K562 (cell line): ENCODE measurements at regions not wholly inside any gene's neighbourhood (a gene's known extent, or its start where the extent isn't known, plus 50 kb on each side); places are given as distances from the start of the nearest gene placed in this dataset.

Source experiments
- BMI1 ChIP-seq: fragments of 150-350 bp; IDR thresholded peaks from 2 replicates; pipeline ENCODE4 v1.6.1; 2014; ENCODE audit warnings: low read length
- CC2D1A ChIP-seq: fragments of 450-650 bp; IDR thresholded peaks from 2 replicates; pipeline ENCODE4 v1.6.1; 2017; ENCODE audit warnings: mild to moderate bottlenecking
- MYC ChIP-seq, 2 experiments: fragments of 250-450 bp in 1 of 2; sonication (Bioruptor Pico) in 1 of 2; IDR thresholded peaks; 2 replicates each; pipeline versions ENCODE4 v1.5.1 to v1.6.1; 2012 to 2021; ENCODE audit warnings: low read depth in 2 of 2, borderline replicate concordance in 1 of 2, improper control_type of control experiment in 1 of 2, low read length in 1 of 2, mild to moderate bottlenecking in 1 of 2, moderate library complexity in 1 of 2
- PTTG1 ChIP-seq: fragments of 450-650 bp; IDR thresholded peaks from 2 replicates; pipeline ENCODE4 v1.6.1; 2016; ENCODE audit warnings: low read depth, mild to moderate bottlenecking, missing genetic modification characterization, missing compliant biosample characterization
- STAT5B ChIP-seq: fragments of 250-450 bp; sonication (Bioruptor Pico); IDR thresholded peaks from 2 replicates; pipeline ENCODE4 v1.8.0; 2021; ENCODE audit warnings: mild to moderate bottlenecking, inconsistent platforms
- TSC22D4 ChIP-seq: fragments of 450-650 bp; IDR thresholded peaks from 2 replicates; pipeline ENCODE4 v1.6.1; 2016; ENCODE audit warnings: missing genetic modification characterization, missing biosample characterization, control low read depth
- ZC3H4 ChIP-seq: sonication (generic); formaldehyde crosslinking; IDR thresholded peaks from 2 replicates; pipeline ENCODE4 v1.9.0; 2021; ENCODE audit warnings: missing genetic modification reagents, borderline replicate concordance
- ZFX ChIP-seq: sonication (generic); formaldehyde crosslinking; IDR thresholded peaks from 2 replicates; pipeline ENCODE4 v1.8.0; 2022; ENCODE audit warnings: mild to moderate bottlenecking, missing genetic modification reagents, moderate library complexity
- ZNF212 ChIP-seq: fragments of 450-650 bp; formaldehyde crosslinking; IDR thresholded peaks from 2 replicates; pipeline ENCODE4 v1.4.0; 2020; ENCODE audit warnings: mild to moderate bottlenecking
- TF ChIP-seq, protein P1 (sequence below): fragments of 150-350 bp; IDR thresholded peaks from 2 replicates; pipeline ENCODE4 v1.6.1; 2014; ENCODE audit warnings: low read depth, mild to moderate bottlenecking, low read length, borderline replicate concordance
- TF ChIP-seq, protein P2 (sequence below): fragments of 450-650 bp; IDR thresholded peaks from 2 replicates; pipeline ENCODE4 v1.6.1; 2018; ENCODE audit not compliant: partially characterized antibody
- TF ChIP-seq, protein P3 (sequence below), 2 experiments: fragments of 450-650 bp; conservative IDR thresholded peaks; 2 replicates each; pipeline ENCODE4 v1.6.1; 2017; ENCODE audit warnings: mild to moderate bottlenecking in 2 of 2, moderate library complexity in 2 of 2

DNA sequence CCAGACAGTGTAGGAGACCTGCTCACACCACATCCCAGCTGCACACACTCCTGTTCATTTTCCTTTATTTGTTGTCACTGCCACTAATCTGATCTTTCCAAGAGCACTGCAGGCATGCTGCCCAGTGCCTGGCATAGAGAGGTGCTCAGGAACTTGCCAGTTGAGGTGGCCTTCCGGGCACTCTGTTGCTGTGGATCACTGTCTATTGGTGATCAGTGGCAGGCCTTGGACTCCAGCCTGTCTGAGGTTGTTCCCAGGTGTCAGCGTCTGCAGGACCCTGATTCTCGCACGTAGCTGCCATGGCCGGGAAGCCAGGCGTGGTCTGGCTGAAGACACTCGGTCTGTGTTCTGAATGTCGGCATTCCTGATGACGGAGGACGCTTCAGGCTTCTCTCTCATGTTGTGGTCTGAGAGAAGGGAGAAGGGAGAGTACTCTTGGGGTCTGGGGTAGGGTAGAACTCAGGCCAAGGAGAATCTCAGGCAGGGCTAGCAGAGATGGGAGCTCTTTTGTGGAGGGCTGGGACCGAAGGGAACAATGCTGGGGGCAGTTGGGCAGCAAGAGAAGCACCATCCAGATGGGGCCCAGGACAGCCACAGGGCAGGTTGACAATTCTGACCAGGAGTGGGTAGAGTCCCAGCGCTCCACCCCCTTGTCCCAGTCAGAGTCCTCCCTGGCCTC lies 240.9 kb downstream of the MYCN start (continued):
- TF ChIP-seq CC2D1A (no peak), STAT5B (CRISPR knock-in tag) (no peak), BMI1 (no peak), MYC (IDR thresholded peaks at IDR 0.05; ENCODE audit: low read depth, low read length) (no peak), MYC (CRISPR knock-in tag; IDR thresholded peaks at IDR 0.05; ENCODE audit: borderline replicate concordance, low read depth) (no peak), TSC22D4 (tag) (no peak), ZNF212 (no peak), PTTG1 (tag) (no peak), ZFX (CRISPR knock-in tag) (no peak), ZC3H4 (CRISPR knock-in tag) (no peak)
- TF ChIP-seq, protein P1, sequence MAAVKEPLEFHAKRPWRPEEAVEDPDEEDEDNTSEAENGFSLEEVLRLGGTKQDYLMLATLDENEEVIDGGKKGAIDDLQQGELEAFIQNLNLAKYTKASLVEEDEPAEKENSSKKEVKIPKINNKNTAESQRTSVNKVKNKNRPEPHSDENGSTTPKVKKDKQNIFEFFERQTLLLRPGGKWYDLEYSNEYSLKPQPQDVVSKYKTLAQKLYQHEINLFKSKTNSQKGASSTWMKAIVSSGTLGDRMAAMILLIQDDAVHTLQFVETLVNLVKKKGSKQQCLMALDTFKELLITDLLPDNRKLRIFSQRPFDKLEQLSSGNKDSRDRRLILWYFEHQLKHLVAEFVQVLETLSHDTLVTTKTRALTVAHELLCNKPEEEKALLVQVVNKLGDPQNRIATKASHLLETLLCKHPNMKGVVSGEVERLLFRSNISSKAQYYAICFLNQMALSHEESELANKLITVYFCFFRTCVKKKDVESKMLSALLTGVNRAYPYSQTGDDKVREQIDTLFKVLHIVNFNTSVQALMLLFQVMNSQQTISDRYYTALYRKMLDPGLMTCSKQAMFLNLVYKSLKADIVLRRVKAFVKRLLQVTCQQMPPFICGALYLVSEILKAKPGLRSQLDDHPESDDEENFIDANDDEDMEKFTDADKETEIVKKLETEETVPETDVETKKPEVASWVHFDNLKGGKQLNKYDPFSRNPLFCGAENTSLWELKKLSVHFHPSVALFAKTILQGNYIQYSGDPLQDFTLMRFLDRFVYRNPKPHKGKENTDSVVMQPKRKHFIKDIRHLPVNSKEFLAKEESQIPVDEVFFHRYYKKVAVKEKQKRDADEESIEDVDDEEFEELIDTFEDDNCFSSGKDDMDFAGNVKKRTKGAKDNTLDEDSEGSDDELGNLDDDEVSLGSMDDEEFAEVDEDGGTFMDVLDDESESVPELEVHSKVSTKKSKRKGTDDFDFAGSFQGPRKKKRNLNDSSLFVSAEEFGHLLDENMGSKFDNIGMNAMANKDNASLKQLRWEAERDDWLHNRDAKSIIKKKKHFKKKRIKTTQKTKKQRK = no peak
- TF ChIP-seq, protein P2, sequence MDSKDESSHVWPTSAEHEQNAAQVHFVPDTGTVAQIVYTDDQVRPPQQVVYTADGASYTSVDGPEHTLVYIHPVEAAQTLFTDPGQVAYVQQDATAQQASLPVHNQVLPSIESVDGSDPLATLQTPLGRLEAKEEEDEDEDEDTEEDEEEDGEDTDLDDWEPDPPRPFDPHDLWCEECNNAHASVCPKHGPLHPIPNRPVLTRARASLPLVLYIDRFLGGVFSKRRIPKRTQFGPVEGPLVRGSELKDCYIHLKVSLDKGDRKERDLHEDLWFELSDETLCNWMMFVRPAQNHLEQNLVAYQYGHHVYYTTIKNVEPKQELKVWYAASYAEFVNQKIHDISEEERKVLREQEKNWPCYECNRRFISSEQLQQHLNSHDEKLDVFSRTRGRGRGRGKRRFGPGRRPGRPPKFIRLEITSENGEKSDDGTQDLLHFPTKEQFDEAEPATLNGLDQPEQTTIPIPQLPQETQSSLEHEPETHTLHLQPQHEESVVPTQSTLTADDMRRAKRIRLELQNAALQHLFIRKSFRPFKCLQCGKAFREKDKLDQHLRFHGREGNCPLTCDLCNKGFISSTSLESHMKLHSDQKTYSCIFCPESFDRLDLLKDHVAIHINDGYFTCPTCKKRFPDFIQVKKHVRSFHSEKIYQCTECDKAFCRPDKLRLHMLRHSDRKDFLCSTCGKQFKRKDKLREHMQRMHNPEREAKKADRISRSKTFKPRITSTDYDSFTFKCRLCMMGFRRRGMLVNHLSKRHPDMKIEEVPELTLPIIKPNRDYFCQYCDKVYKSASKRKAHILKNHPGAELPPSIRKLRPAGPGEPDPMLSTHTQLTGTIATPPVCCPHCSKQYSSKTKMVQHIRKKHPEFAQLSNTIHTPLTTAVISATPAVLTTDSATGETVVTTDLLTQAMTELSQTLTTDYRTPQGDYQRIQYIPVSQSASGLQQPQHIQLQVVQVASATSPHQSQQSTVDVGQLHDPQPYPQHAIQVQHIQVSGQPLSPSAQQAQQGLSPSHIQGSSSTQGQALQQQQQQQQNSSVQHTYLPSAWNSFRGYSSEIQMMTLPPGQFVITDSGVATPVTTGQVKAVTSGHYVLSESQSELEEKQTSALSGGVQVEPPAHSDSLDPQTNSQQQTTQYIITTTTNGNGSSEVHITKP = no peak
- TF ChIP-seq, protein P3, sequence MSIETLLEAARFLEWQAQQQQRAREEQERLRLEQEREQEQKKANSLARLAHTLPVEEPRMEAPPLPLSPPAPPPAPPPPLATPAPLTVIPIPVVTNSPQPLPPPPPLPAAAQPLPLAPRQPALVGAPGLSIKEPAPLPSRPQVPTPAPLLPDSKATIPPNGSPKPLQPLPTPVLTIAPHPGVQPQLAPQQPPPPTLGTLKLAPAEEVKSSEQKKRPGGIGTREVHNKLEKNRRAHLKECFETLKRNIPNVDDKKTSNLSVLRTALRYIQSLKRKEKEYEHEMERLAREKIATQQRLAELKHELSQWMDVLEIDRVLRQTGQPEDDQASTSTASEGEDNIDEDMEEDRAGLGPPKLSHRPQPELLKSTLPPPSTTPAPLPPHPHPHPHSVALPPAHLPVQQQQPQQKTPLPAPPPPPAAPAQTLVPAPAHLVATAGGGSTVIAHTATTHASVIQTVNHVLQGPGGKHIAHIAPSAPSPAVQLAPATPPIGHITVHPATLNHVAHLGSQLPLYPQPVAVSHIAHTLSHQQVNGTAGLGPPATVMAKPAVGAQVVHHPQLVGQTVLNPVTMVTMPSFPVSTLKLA (conservative IDR thresholded peaks at IDR 0.05) = no peak
